GM23338 (cell line): ENCODE measurements at regions not wholly inside any gene's neighbourhood (a gene's known extent, or its start where the extent isn't known, plus 50 kb on each side); places are given as distances from the start of the nearest gene placed in this dataset.
"Not testable (repeated sequence)": the region's sequence is repeated elsewhere in the genome, so short reads cannot be mapped to it uniquely, and the experiment has no call there.

Experiments used
- ATAC-seq: fragments of 200-7000 bp; cut with Tn5 transposase; 3 replicates; pipeline ENCODE4 v1.9.1; 2020
- DNase-seq: peaks from one replicate; pipeline ENCODE4 v3.0.0-alpha.2; 2015; ENCODE audit warnings: low spot score
- H2AFZ ChIP-seq: fragments of 200-600 bp; sonication (generic); 2 replicates; pipeline ENCODE4 v1.8.0; 2016; ENCODE audit warnings: antibody characterized with exemption, mild to moderate bottlenecking, moderate library complexity
- H3F3A ChIP-seq: fragments of 200-600 bp; sonication (generic); replicated peaks from 2 replicates; pipeline ENCODE4 v1.8.0; 2017; ENCODE audit warnings: antibody characterized with exemption, mixed run types, low read depth
- H3K27ac ChIP-seq: fragments of 200-600 bp; sonication (generic); 2 replicates; pipeline ENCODE4 v1.6.1; 2016; ENCODE audit warnings: low read depth
- H3K27me3 ChIP-seq: fragments of 200-600 bp; sonication (generic); 2 replicates; pipeline ENCODE4 v1.8.0; 2016; ENCODE audit warnings: mild to moderate bottlenecking, mixed run types, moderate library complexity; ENCODE audit not compliant: insufficient read depth
- H3K36me3 ChIP-seq: fragments of 200-600 bp; sonication (generic); 2 replicates; pipeline ENCODE4 v1.8.0; 2016; ENCODE audit warnings: mild to moderate bottlenecking; ENCODE audit not compliant: insufficient read depth
- H3K4me1 ChIP-seq: fragments of 200-600 bp; sonication (generic); 2 replicates; pipeline ENCODE4 v1.8.0; 2016; ENCODE audit warnings: mild to moderate bottlenecking, moderate library complexity; ENCODE audit not compliant: insufficient read depth
- H3K4me2 ChIP-seq: fragments of 200-600 bp; sonication (generic); 2 replicates; pipeline ENCODE4 v1.7.1; 2017; ENCODE audit warnings: mixed run types
- H3K4me3 ChIP-seq: fragments of 200-600 bp; sonication (generic); 2 replicates; pipeline ENCODE4 v1.6.1; 2016; ENCODE audit warnings: mixed run types
- H3K79me2 ChIP-seq: fragments of 200-600 bp; sonication (generic); replicated peaks from 2 replicates; pipeline ENCODE4 v1.8.0; 2017; ENCODE audit warnings: mild to moderate bottlenecking; ENCODE audit not compliant: insufficient read depth
- H3K9me2 ChIP-seq: fragments of 200-600 bp; sonication (generic); 2 replicates; pipeline ENCODE4 v1.8.0; 2017; ENCODE audit not compliant: insufficient read depth
- H4K20me1 ChIP-seq: fragments of 200-600 bp; sonication (generic); replicated peaks from 2 replicates; pipeline ENCODE4 v1.8.0; 2017; ENCODE audit warnings: mild to moderate bottlenecking; ENCODE audit not compliant: insufficient read depth
- H3K27ac Mint-ChIP-seq: 2 replicates; pipeline ENCODE4 v1.8.0; 2020; ENCODE audit warnings: inconsistent platforms, mild to moderate bottlenecking, moderate library complexity, mixed read lengths
- H3K27me3 Mint-ChIP-seq: 3 replicates; pipeline ENCODE4 v1.8.0; 2022; ENCODE audit warnings: low read depth, mild to moderate bottlenecking, moderate library complexity, mixed read lengths, inconsistent platforms; ENCODE audit not compliant: insufficient read depth, poor library complexity
- H3K36me3 Mint-ChIP-seq: 3 replicates; pipeline ENCODE4 v1.8.0; 2021; ENCODE audit warnings: low read depth, mild to moderate bottlenecking, inconsistent platforms, moderate library complexity, mixed read lengths
- H3K4me1 Mint-ChIP-seq: 3 replicates; pipeline ENCODE4 v1.8.0; 2020; ENCODE audit warnings: mild to moderate bottlenecking, inconsistent platforms, mixed read lengths
- H3K4me3 Mint-ChIP-seq: 3 replicates; pipeline ENCODE4 v1.8.0; 2021; ENCODE audit warnings: moderate library complexity, mild to moderate bottlenecking, inconsistent platforms, mixed read lengths
- H3K9me3 Mint-ChIP-seq: 3 replicates; pipeline ENCODE4 v1.8.0; 2020; ENCODE audit warnings: moderate library complexity, mild to moderate bottlenecking, inconsistent platforms, mixed read lengths
- EZH2 ChIP-seq: fragments of 200-600 bp; sonication (generic); IDR thresholded peaks from one replicate; pipeline ENCODE4 v1.8.0; 2017; ENCODE audit warnings: antibody characterized with exemption, mild to moderate bottlenecking, low read depth; ENCODE audit not compliant: unreplicated experiment
- POLR2AphosphoS5 ChIP-seq: IDR thresholded peaks from 2 replicates; pipeline ENCODE4 v1.6.1; 2016; ENCODE audit warnings: antibody characterized with exemption, low read depth
- ZNF114 ChIP-seq: fragments of 250-450 bp; sonication (Bioruptor Pico); IDR thresholded peaks from 2 replicates; pipeline ENCODE4 v1.5.0; 2020; ENCODE audit warnings: mild to moderate bottlenecking, moderate library complexity
- ZNF331 ChIP-seq: fragments of 250-450 bp; sonication (Bioruptor Pico); IDR thresholded peaks from 2 replicates; pipeline ENCODE4 v1.5.0; 2020; ENCODE audit warnings: low read depth, mild to moderate bottlenecking, moderate library complexity
- TF ChIP-seq, protein P1 (sequence below): fragments of 250-450 bp; sonication (Bioruptor Pico); IDR thresholded peaks from 2 replicates; pipeline ENCODE4 v1.5.0; 2020; ENCODE audit warnings: mild to moderate bottlenecking, moderate library complexity
- TF ChIP-seq, protein P2 (sequence below): IDR thresholded peaks from one replicate; pipeline ENCODE4 v1.6.1; 2018; ENCODE audit warnings: antibody characterized with exemption; ENCODE audit not compliant: unreplicated experiment

DNA sequence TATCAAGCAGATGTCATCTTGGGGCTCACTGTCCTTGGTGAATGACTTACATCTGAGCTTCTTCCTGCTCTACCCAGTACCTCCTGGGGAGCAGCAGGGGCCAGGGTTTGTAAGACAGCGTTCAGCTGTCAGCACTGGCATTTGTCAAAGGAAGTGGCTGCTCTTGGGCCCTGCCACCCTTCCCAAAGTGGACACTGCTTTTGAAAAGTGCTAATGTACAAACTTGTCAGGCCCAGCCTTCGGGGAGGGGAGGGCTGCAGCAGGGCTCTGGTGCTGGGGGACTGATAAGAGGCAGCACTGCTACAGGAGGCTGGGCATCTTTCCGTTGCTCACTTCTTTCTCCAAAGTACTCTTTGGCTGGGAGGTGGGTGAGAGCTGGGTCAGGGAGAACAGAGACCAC lies 59.8 kb upstream of the RBM19 start:
- Histone ChIP-seq H2AFZ (no peak overlapping the region), H3K36me3 (0 out of 2 replicates have a peak, but pooled peaks cover 4% of the 10 kb centered on the region), H3K9me2 (no peaks in the 10 kb centered on the region), H3K4me2 (no peak overlapping the region), H3F3A (no peaks in the 10 kb centered on the region), H4K20me1 (no peaks in the 10 kb centered on the region), H3K4me3 (no peak overlapping the region), H3K4me1 (no peaks in the 10 kb centered on the region), H3K27ac (no peak overlapping the region), H3K79me2 (no peaks in the 10 kb centered on the region), H3K27me3 (no peaks in the 10 kb centered on the region)
- ATAC-seq = no peak
- Mint-ChIP-seq H3K9me3 (peaks cover 11% of the 10 kb centered on the region), H3K4me3 (no peak overlapping the region), H3K4me1 (no peaks in the 10 kb centered on the region; the same call in 2 of the 3 replicates), H3K27ac (no peak overlapping the region), H3K27me3 (peaks cover 4% of the 10 kb centered on the region), H3K36me3 (no peaks in the 10 kb centered on the region)
- DNase-seq = no peak
- TF ChIP-seq POLR2AphosphoS5 (no peak), ZNF114 (CRISPR knock-in tag) (no peak), EZH2 (no peak)

DNA sequence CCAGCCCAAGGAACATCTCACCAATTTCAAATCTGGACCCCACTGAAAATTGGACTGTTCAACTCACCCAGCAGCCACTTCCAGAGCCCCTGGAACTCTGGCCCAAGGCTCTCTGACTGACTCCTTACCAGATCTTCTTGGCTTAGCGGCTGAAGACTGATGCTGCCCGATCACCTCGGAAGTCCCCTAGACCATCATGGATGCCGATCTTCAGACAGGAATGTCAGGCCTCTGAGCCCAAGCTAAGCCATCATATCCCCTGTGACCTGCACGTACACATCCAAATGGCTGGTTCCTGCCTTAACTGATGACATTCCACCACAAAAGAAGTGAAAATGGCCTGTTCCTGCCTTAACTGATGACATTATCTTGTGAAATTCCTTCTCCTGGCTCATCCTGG lies 56.0 kb upstream of the RBM19 start:
- not testable (repeated sequence) for H3K36me3 Mint-ChIP-seq, ATAC-seq, DNase-seq, H3K4me2 ChIP-seq, H3K36me3 ChIP-seq, H3K79me2 ChIP-seq, H3K27ac Mint-ChIP-seq, H2AFZ ChIP-seq, H3K4me1 ChIP-seq, H3F3A ChIP-seq, H4K20me1 ChIP-seq, H3K4me3 Mint-ChIP-seq, H3K4me3 ChIP-seq, H3K9me3 Mint-ChIP-seq, H3K27me3 ChIP-seq, H3K27me3 Mint-ChIP-seq, H3K9me2 ChIP-seq, H3K27ac ChIP-seq, H3K4me1 Mint-ChIP-seq

DNA sequence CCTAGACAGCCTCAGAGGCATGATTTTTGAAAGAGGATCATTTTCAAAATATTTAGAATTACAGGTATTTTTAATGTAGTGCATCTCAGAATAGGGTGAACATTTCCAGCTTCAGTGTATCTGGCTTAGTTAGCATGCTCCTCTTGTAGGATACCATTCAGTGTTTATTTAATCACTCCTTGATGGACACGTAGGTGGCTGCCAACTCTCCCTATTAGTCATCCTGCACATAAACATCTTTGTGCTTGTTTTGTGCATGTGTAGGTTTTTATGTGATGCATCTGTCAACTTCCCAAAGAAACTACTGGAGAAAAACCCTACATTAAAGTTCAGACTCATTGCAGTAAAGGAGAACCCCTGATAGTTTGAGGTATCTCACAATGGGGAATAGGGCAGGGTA lies 52.5 kb upstream of the RBM19 start:
- Histone ChIP-seq H3K4me3 (no peak overlapping the region), H2AFZ (no peak overlapping the region), H4K20me1 (no peaks in the 10 kb centered on the region), H3K27me3 (no peaks in the 10 kb centered on the region), H3K9me2 (no peaks in the 10 kb centered on the region; the same call in 1 of the 2 replicates), H3K27ac (no peak overlapping the region), H3F3A (no peaks in the 10 kb centered on the region), H3K4me1 (no peaks in the 10 kb centered on the region), H3K36me3 (no peaks in the 10 kb centered on the region), H3K4me2 (no peak overlapping the region), H3K79me2 (no peaks in the 10 kb centered on the region)
- DNase-seq (no peak), ATAC-seq (no peak)
- Mint-ChIP-seq H3K27ac (no peak overlapping the region), H3K4me1 (peaks cover 4% of the 10 kb centered on the region; the same call in 2 of the 3 replicates), H3K36me3 (no peaks in the 10 kb centered on the region), H3K9me3 (no peaks in the 10 kb centered on the region; the same call in 2 of the 3 replicates), H3K27me3 (peaks cover 10% of the 10 kb centered on the region), H3K4me3 (no peak overlapping the region)
- TF ChIP-seq, protein P1, sequence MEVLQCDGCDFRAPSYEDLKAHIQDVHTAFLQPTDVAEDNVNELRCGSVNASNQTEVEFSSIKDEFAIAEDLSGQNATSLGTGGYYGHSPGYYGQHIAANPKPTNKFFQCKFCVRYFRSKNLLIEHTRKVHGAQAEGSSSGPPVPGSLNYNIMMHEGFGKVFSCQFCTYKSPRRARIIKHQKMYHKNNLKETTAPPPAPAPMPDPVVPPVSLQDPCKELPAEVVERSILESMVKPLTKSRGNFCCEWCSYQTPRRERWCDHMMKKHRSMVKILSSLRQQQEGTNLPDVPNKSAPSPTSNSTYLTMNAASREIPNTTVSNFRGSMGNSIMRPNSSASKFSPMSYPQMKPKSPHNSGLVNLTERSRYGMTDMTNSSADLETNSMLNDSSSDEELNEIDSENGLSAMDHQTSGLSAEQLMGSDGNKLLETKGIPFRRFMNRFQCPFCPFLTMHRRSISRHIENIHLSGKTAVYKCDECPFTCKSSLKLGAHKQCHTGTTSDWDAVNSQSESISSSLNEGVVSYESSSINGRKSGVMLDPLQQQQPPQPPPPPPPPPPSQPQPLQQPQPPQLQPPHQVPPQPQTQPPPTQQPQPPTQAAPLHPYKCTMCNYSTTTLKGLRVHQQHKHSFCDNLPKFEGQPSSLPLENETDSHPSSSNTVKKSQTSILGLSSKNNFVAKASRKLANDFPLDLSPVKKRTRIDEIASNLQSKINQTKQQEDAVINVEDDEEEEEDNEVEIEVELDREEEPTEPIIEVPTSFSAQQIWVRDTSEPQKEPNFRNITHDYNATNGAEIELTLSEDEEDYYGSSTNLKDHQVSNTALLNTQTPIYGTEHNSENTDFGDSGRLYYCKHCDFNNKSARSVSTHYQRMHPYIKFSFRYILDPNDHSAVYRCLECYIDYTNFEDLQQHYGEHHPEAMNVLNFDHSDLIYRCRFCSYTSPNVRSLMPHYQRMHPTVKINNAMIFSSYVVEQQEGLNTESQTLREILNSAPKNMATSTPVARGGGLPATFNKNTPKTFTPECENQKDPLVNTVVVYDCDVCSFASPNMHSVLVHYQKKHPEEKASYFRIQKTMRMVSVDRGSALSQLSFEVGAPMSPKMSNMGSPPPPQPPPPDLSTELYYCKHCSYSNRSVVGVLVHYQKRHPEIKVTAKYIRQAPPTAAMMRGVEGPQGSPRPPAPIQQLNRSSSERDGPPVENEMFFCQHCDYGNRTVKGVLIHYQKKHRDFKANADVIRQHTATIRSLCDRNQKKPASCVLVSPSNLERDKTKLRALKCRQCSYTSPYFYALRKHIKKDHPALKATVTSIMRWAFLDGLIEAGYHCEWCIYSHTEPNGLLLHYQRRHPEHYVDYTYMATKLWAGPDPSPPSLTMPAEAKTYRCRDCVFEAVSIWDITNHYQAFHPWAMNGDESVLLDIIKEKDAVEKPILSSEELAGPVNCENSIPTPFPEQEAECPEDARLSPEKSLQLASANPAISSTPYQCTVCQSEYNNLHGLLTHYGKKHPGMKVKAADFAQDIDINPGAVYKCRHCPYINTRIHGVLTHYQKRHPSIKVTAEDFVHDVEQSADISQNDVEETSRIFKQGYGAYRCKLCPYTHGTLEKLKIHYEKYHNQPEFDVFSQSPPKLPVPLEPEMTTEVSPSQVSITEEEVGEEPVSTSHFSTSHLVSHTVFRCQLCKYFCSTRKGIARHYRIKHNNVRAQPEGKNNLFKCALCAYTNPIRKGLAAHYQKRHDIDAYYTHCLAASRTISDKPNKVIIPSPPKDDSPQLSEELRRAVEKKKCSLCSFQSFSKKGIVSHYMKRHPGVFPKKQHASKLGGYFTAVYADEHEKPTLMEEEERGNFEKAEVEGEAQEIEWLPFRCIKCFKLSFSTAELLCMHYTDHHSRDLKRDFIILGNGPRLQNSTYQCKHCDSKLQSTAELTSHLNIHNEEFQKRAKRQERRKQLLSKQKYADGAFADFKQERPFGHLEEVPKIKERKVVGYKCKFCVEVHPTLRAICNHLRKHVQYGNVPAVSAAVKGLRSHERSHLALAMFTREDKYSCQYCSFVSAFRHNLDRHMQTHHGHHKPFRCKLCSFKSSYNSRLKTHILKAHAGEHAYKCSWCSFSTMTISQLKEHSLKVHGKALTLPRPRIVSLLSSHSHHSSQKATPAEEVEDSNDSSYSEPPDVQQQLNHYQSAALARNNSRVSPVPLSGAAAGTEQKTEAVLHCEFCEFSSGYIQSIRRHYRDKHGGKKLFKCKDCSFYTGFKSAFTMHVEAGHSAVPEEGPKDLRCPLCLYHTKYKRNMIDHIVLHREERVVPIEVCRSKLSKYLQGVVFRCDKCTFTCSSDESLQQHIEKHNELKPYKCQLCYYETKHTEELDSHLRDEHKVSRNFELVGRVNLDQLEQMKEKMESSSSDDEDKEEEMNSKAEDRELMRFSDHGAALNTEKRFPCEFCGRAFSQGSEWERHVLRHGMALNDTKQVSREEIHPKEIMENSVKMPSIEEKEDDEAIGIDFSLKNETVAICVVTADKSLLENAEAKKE = no peak
- no peak for TF ChIP-seq ZNF331 (CRISPR knock-in tag)
- TF ChIP-seq, protein P2, sequence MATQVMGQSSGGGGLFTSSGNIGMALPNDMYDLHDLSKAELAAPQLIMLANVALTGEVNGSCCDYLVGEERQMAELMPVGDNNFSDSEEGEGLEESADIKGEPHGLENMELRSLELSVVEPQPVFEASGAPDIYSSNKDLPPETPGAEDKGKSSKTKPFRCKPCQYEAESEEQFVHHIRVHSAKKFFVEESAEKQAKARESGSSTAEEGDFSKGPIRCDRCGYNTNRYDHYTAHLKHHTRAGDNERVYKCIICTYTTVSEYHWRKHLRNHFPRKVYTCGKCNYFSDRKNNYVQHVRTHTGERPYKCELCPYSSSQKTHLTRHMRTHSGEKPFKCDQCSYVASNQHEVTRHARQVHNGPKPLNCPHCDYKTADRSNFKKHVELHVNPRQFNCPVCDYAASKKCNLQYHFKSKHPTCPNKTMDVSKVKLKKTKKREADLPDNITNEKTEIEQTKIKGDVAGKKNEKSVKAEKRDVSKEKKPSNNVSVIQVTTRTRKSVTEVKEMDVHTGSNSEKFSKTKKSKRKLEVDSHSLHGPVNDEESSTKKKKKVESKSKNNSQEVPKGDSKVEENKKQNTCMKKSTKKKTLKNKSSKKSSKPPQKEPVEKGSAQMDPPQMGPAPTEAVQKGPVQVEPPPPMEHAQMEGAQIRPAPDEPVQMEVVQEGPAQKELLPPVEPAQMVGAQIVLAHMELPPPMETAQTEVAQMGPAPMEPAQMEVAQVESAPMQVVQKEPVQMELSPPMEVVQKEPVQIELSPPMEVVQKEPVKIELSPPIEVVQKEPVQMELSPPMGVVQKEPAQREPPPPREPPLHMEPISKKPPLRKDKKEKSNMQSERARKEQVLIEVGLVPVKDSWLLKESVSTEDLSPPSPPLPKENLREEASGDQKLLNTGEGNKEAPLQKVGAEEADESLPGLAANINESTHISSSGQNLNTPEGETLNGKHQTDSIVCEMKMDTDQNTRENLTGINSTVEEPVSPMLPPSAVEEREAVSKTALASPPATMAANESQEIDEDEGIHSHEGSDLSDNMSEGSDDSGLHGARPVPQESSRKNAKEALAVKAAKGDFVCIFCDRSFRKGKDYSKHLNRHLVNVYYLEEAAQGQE = no peak
